IMR-90 (cell line): ENCODE measurements at regions not wholly inside any gene's neighbourhood (a gene's known extent, or its start where the extent isn't known, plus 50 kb on each side); places are given as distances from the start of the nearest gene placed in this dataset.

Source experiments
- ATAC-seq: fragments of 200-7000 bp; cut with Tn5 transposase; 2 replicates; pipeline ENCODE4 v1.9.1; 2020; ENCODE audit warnings: low read depth, mild to moderate bottlenecking, moderate library complexity
- BruUV-seq: library from RNA; stranded (reverse); fragments of 400-500 nt; replicated peaks from 2 replicates; lab custom pipeline; 2021; lab: Mats Ljungman, UMichigan
- CTCF ChIA-PET: fragments of 300-600 bp; formaldehyde crosslinking; extraction: SDS; loops from one replicate; lab custom pipeline; 2021; ENCODE audit warnings: antibody characterized with exemption; lab: Yijun Ruan, JAX
- POLR2A ChIA-PET: fragments of 300-600 bp; sonication (Branson Sonifier 250); formaldehyde crosslinking; loops from one replicate; lab custom pipeline; 2022; ENCODE audit warnings: antibody characterized with exemption; ENCODE audit not compliant: unreplicated experiment; lab: Charles Lee
- DNase-seq: peaks from one replicate; pipeline ENCODE4 v3.0.0; 2013
- H2AFZ ChIP-seq: replicated peaks from 2 replicates; pipeline ENCODE3; 2013; ENCODE audit warnings: low read length, mild to moderate bottlenecking; ENCODE audit not compliant: poor library complexity
- H2AK5ac ChIP-seq: 2 replicates; pipeline ENCODE4 v1.6.1; 2013; ENCODE audit warnings: low read depth, low read length, inconsistent platforms
- H2AK9ac ChIP-seq: replicated peaks from 2 replicates; pipeline ENCODE3; 2013; ENCODE audit warnings: mild to moderate bottlenecking, low read depth, low read length, moderate library complexity; ENCODE audit not compliant: poor library complexity
- H2BK120ac ChIP-seq: 2 replicates; pipeline ENCODE4 v1.6.1; 2013; ENCODE audit warnings: low read depth, low read length, inconsistent platforms
- H2BK15ac ChIP-seq: 3 replicates; pipeline ENCODE4 v1.6.1; 2013; ENCODE audit warnings: low read depth, low read length, inconsistent platforms
- H2BK20ac ChIP-seq: 2 replicates; pipeline ENCODE4 v1.6.1; 2013; ENCODE audit warnings: low read depth, mild to moderate bottlenecking, inconsistent platforms, low read length, moderate library complexity
- H2BK5ac ChIP-seq: 2 replicates; pipeline ENCODE4 v1.6.1; 2013; ENCODE audit warnings: mild to moderate bottlenecking, low read depth, low read length, inconsistent platforms; ENCODE audit not compliant: poor library complexity, severe bottlenecking
- H3K14ac ChIP-seq: replicated peaks from 2 replicates; pipeline ENCODE4 v1.6.1; 2013; ENCODE audit warnings: low read depth, low read length, inconsistent platforms
- H3K18ac ChIP-seq: 2 replicates; pipeline ENCODE4 v1.6.1; 2013; ENCODE audit warnings: low read depth, low read length, control low read depth
- H3K23ac ChIP-seq: 2 replicates; pipeline ENCODE4 v1.6.1; 2013; ENCODE audit warnings: low read depth, low read length, inconsistent platforms
- H3K27ac ChIP-seq: 2 replicates; pipeline ENCODE4 v1.5.1; 2013; ENCODE audit warnings: mild to moderate bottlenecking, control low read depth, low read length; ENCODE audit not compliant: insufficient read depth
- H3K27me3 ChIP-seq: 2 replicates; pipeline ENCODE4 v1.6.1; 2013; ENCODE audit warnings: low read length; ENCODE audit not compliant: control insufficient read depth, insufficient read depth
- H3K36me3 ChIP-seq: 2 replicates; pipeline ENCODE4 v1.6.1; 2013; ENCODE audit warnings: low read length, mixed read lengths; ENCODE audit not compliant: control insufficient read depth, insufficient read depth
- H3K4ac ChIP-seq: 2 replicates; pipeline ENCODE4 v1.6.1; 2013; ENCODE audit warnings: low read depth, low read length, inconsistent platforms
- H3K4me1 ChIP-seq: 2 replicates; pipeline ENCODE4 v1.6.1; 2013; ENCODE audit warnings: low read length, mixed read lengths; ENCODE audit not compliant: control insufficient read depth, insufficient read depth
- H3K4me2 ChIP-seq: 2 replicates; pipeline ENCODE4 v1.6.1; 2013; ENCODE audit warnings: low read depth, mild to moderate bottlenecking, control low read depth, low read length, moderate library complexity
- H3K4me3 ChIP-seq: 2 replicates; pipeline ENCODE4 v1.5.1; 2013; ENCODE audit warnings: low read depth, mild to moderate bottlenecking, control low read depth, low read length, moderate library complexity; ENCODE audit not compliant: insufficient read depth
- H3K56ac ChIP-seq: 2 replicates; pipeline ENCODE4 v1.6.1; 2013; ENCODE audit warnings: low read length, inconsistent platforms; ENCODE audit not compliant: insufficient read depth; ENCODE audit errors: extremely low read depth
- H3K79me1 ChIP-seq, 2 experiments: 2 replicates each; pipeline ENCODE4 v1.6.1; 2013; ENCODE audit warnings: low read length in 2 of 2, inconsistent platforms in 1 of 2, low read depth in 1 of 2
- H3K9ac ChIP-seq: 2 replicates; pipeline ENCODE4 v1.6.1; 2013; ENCODE audit warnings: low read depth, low read length, control low read depth
- H3K9me1 ChIP-seq: 2 replicates; pipeline ENCODE4 v1.6.1; 2013; ENCODE audit warnings: low read length, inconsistent platforms; ENCODE audit not compliant: insufficient read depth
- H3K9me3 ChIP-seq: 2 replicates; pipeline ENCODE4 v1.6.1; 2013; ENCODE audit warnings: low read length; ENCODE audit not compliant: control insufficient read depth, insufficient read depth
- H4K20me1 ChIP-seq: 2 replicates; pipeline ENCODE4 v1.6.1; 2013; ENCODE audit warnings: low read length, inconsistent platforms; ENCODE audit not compliant: insufficient read depth
- H4K5ac ChIP-seq: 2 replicates; pipeline ENCODE4 v1.6.1; 2013; ENCODE audit warnings: mild to moderate bottlenecking, low read depth, low read length, control low read depth
- H4K8ac ChIP-seq, 2 experiments: 2 replicates each; pipeline ENCODE4 v1.6.1; 2013; ENCODE audit warnings: low read depth in 2 of 2, low read length in 2 of 2, control low read depth in 1 of 2, inconsistent platforms in 1 of 2
- H4K91ac ChIP-seq: 2 replicates; pipeline ENCODE4 v1.6.1; 2013; ENCODE audit warnings: low read depth, low read length, inconsistent platforms; ENCODE audit not compliant: insufficient read depth
- BHLHE40 ChIP-seq: fragments of 150-350 bp; IDR thresholded peaks from 2 replicates; pipeline ENCODE4 v1.6.1; 2016; ENCODE audit warnings: mild to moderate bottlenecking, low read depth, low read length
- CEBPB ChIP-seq: IDR thresholded peaks from 2 replicates; pipeline ENCODE4 v1.6.1; 2012; ENCODE audit warnings: low read depth, low read length, improper control_type of control experiment
- CHD1 ChIP-seq: IDR thresholded peaks from 2 replicates; pipeline ENCODE4 v1.6.1; 2012; ENCODE audit warnings: low read depth, low read length, improper control_type of control experiment
- CTCF ChIP-seq: conservative IDR thresholded peaks from 2 replicates; pipeline ENCODE4 v1.5.1; 2012; ENCODE audit warnings: mild to moderate bottlenecking, low read depth, low read length, improper control_type of control experiment
- ELK1 ChIP-seq: fragments of 150-350 bp; IDR thresholded peaks from 2 replicates; pipeline ENCODE4 v1.6.1; 2016; ENCODE audit warnings: low read depth, mild to moderate bottlenecking, low read length, moderate library complexity, borderline replicate concordance
- FOS ChIP-seq: fragments of 150-350 bp; IDR thresholded peaks from 2 replicates; pipeline ENCODE4 v1.6.1; 2016; ENCODE audit warnings: low read depth, low read length
- MAFK ChIP-seq: IDR thresholded peaks from 2 replicates; pipeline ENCODE4 v1.6.1; 2012; ENCODE audit warnings: low read depth, low read length, improper control_type of control experiment
- MAZ ChIP-seq: IDR thresholded peaks from 2 replicates; pipeline ENCODE4 v1.6.1; 2012; ENCODE audit warnings: low read depth, mild to moderate bottlenecking, low read length, improper control_type of control experiment, moderate library complexity, borderline replicate concordance
- NFE2L2 ChIP-seq: fragments of 150-350 bp; IDR thresholded peaks from 2 replicates; pipeline ENCODE4 v1.6.1; 2016; ENCODE audit warnings: low read depth, mild to moderate bottlenecking, low read length
- POLR2A ChIP-seq: IDR thresholded peaks from 2 replicates; pipeline ENCODE4 v1.6.1; 2012; ENCODE audit warnings: mild to moderate bottlenecking, low read depth, low read length
- RAD21 ChIP-seq: IDR thresholded peaks from 2 replicates; pipeline ENCODE4 v1.6.1; 2012; ENCODE audit warnings: low read length, improper control_type of control experiment
- RFX5 ChIP-seq: IDR thresholded peaks from 2 replicates; pipeline ENCODE4 v1.8.0; 2012; ENCODE audit warnings: low read depth, mild to moderate bottlenecking, low read length, moderate library complexity
- USF2 ChIP-seq: fragments of 150-350 bp; IDR thresholded peaks from 2 replicates; pipeline ENCODE4 v1.6.1; 2017; ENCODE audit warnings: mild to moderate bottlenecking, antibody characterized with exemption, low read length, low read depth
- WGBS, 2 experiments: methylation state at CpG; one replicate each; pipeline versions ENCODE4 v1.1.5 to v1.1.7; 2013; ENCODE audit warnings: missing lambda C conversion rate in 2 of 2; ENCODE audit not compliant: insufficient read length in 1 of 2; ENCODE audit errors: extremely low coverage in 2 of 2; 5-methylcytosine and 5-hydroxymethylcytosine counted together
- dilution Hi-C: fragments of 300-500 bp; cut with HindIII; formaldehyde crosslinking; loops from one replicate; pipeline ENCODE4 v1.14.3; 2018; ENCODE audit warnings: low sequenced_read_pairs; ENCODE audit not compliant: unreplicated experiment
- in situ Hi-C: fragments of 300-500 bp; cut with MboI; formaldehyde crosslinking; loops from 3 replicates; pipeline ENCODE4 v1.14.3; 2019; ENCODE audit warnings: low sequenced_read_pairs, inconsistent platforms, mixed read lengths
- intact Hi-C: fragments of 100-400 bp; cut with micrococcal nuclease; formaldehyde crosslinking; loops from 2 replicates; pipeline ENCODE4 v1.10.0; 2022

- Histone ChIP-seq H3K79me1 (no peaks in the 10 kb centered on the region), H2BK120ac (no peak overlapping the region), H3K4me2 (no peak overlapping the region), H2AK5ac (no peak overlapping the region), H4K91ac (no peak overlapping the region), H3K23ac (no peak overlapping the region), H2AK9ac (no peak overlapping the region), H3K36me3 (no peaks in the 10 kb centered on the region), H2AFZ (no peak overlapping the region), H3K18ac (no peak overlapping the region), H4K8ac (no peak overlapping the region), H3K9ac (no peak overlapping the region), H2BK20ac (no peak overlapping the region), H3K9me3 (no peaks in the 10 kb centered on the region), H2BK5ac (no peak overlapping the region), H3K9me1 (no peaks in the 10 kb centered on the region; the same call in 1 of the 2 replicates), H3K27me3 (no peaks in the 10 kb centered on the region), H4K20me1 (no peaks in the 10 kb centered on the region), H3K14ac (no peak overlapping the region; the same call in 1 of the 2 replicates), H3K4ac (no peak overlapping the region), H2BK15ac (no peak overlapping the region), H3K27ac (no peak overlapping the region), H4K5ac (no peak overlapping the region), H3K4me3 (no peak overlapping the region), H3K56ac (no peak overlapping the region), H3K4me1 (no peaks in the 10 kb centered on the region)
- in situ Hi-C loops (no loop called here), dilution Hi-C loops (no loop called here), intact Hi-C loops (no loop called here)
- ChIA-PET CTCF (interaction anchor here (0.5 kb wide), 1 partner anchor 362 kb away, joined by 4 read pairs; no protein-coding TSS in a partner anchor), POLR2A (interaction anchor here (0.5 kb wide), 1 partner anchor 10 kb away, joined by 4 read pairs; no protein-coding TSS in a partner anchor)
- no TSS peak for BruUV-seq
- no peak for DNase-seq
- no peak for ATAC-seq
- TF ChIP-seq BHLHE40 (no peak), RAD21 (no peak), NFE2L2 (no peak), RFX5 (no peak), CTCF (no peak), MAZ (no peak), CEBPB (no peak), ELK1 (no peak), POLR2A (no peak), CHD1 (no peak), MAFK (no peak), USF2 (no peak), FOS (no peak)
- no CpG with 5 or more reads among the region's 3 CpGs for whole genome bisulfite sequencing, 2 experiments
Measured at GRCh38 chr6:146925846-146926245, 278.4 kb upstream of the STXBP5 start.
